ENCODE measurements at regions not wholly inside any gene's neighbourhood (a gene's known extent, or its start where the extent isn't known, plus 50 kb on each side); places are given as distances from the start of the nearest gene placed in this dataset.

DNA sequence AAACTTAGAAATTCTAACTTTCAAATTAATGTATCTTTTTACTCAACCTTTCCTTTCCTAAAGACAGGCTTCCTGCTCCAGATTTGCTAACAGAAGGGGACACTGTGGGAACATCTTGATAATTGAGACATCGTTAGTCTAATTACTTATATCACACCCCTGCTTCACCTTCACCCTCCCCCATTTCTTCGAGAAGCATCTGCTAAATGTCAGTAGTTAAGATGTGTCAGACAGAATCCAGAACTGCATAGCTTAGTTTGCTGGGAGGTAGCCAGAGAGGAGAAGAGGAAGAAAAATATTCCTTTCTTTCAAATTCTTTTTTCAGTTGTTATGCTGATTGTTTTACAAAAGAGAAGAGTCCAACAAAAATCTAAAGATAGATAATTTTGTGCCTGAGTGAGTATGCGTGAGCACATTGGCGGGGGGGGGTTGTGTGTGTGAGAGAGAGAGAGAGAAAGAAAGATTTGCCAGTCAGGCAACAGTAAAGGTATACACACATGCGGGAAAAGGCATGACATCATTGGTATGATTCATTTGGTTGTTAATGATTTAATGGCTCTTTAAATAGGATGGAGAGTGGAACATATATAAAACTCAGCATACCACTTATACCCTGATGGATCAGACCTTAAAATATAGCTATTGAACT is 192.4 kb downstream of the PTN start:
- TF ChIP-seq, protein P1, sequence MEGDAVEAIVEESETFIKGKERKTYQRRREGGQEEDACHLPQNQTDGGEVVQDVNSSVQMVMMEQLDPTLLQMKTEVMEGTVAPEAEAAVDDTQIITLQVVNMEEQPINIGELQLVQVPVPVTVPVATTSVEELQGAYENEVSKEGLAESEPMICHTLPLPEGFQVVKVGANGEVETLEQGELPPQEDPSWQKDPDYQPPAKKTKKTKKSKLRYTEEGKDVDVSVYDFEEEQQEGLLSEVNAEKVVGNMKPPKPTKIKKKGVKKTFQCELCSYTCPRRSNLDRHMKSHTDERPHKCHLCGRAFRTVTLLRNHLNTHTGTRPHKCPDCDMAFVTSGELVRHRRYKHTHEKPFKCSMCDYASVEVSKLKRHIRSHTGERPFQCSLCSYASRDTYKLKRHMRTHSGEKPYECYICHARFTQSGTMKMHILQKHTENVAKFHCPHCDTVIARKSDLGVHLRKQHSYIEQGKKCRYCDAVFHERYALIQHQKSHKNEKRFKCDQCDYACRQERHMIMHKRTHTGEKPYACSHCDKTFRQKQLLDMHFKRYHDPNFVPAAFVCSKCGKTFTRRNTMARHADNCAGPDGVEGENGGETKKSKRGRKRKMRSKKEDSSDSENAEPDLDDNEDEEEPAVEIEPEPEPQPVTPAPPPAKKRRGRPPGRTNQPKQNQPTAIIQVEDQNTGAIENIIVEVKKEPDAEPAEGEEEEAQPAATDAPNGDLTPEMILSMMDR (IDR thresholded peaks at IDR 0.05; ENCODE audit: low read depth, low read length) = no peak
- no peak for TF ChIP-seq EZH2phosphoT487 (IDR thresholded peaks at IDR 0.05; ENCODE audit: low read depth)

All from OCI-LY3 (cell line).